Hepatocyte (in vitro differentiated cells): ENCODE measurements at regions not wholly inside any gene's neighbourhood (a gene's known extent, or its start where the extent isn't known, plus 50 kb on each side); places are given as distances from the start of the nearest gene placed in this dataset.

Experiments
- EZH2 ChIP-seq: fragments of 200-600 bp; sonication (generic); IDR thresholded peaks from 2 replicates; pipeline ENCODE4 v1.6.1; 2016; ENCODE audit warnings: antibody characterized with exemption, mild to moderate bottlenecking, borderline replicate concordance
- TF ChIP-seq, protein P1 (sequence below): fragments of 200-600 bp; sonication (generic); IDR thresholded peaks from 2 replicates; pipeline ENCODE4 v1.5.1; 2016; ENCODE audit warnings: antibody characterized with exemption, mild to moderate bottlenecking; ENCODE audit not compliant: poor library complexity

GRCh38 chr5:74289691-74290090, 350.8 kb downstream of the ENC1 start:
- TF ChIP-seq, protein P1, sequence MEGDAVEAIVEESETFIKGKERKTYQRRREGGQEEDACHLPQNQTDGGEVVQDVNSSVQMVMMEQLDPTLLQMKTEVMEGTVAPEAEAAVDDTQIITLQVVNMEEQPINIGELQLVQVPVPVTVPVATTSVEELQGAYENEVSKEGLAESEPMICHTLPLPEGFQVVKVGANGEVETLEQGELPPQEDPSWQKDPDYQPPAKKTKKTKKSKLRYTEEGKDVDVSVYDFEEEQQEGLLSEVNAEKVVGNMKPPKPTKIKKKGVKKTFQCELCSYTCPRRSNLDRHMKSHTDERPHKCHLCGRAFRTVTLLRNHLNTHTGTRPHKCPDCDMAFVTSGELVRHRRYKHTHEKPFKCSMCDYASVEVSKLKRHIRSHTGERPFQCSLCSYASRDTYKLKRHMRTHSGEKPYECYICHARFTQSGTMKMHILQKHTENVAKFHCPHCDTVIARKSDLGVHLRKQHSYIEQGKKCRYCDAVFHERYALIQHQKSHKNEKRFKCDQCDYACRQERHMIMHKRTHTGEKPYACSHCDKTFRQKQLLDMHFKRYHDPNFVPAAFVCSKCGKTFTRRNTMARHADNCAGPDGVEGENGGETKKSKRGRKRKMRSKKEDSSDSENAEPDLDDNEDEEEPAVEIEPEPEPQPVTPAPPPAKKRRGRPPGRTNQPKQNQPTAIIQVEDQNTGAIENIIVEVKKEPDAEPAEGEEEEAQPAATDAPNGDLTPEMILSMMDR, result no peak
- TF ChIP-seq EZH2, result no peak
